ENCODE measurements at regions not wholly inside any gene's neighbourhood (a gene's known extent, or its start where the extent isn't known, plus 50 kb on each side); places are given as distances from the start of the nearest gene placed in this dataset.

DNA sequence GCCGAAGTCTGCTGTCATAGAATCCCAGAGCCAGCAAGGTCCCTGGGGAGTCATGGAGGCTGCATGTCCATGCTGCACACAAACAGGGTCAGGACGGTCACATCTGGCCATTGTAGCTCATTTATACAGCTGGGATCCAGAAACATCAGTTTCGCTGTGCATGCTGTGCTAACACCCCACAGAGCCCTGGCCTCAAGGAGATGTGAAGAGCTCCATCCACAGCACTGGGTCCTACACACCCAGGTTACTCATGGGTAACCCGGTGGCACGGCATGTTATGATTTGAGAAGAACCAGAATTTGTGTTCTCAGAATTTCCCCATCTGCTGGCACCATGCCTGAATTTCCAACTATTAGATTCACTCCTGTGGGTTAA is 146.3 kb upstream of the ARHGAP20 start:
- no peaks in the 10 kb centered on the region for H3K4me1 ChIP-seq (ENCODE audit: control insufficient read depth in 4 of 4, insufficient read depth in 4 of 4, low read length in 3 of 4)
- no peak overlapping the region for H3K9ac ChIP-seq (ENCODE audit: low read depth in 1 of 2, low read length in 2 of 2)
- no peaks in the 10 kb centered on the region for H3K9me3 ChIP-seq (ENCODE audit: control insufficient read depth in 4 of 4, low read length in 3 of 4)
- TF ChIP-seq RXRA (IDR thresholded peaks at IDR 0.05) = no peak
- TF ChIP-seq NR2F2 (IDR thresholded peaks at IDR 0.05) = no peak
- no peak for TF ChIP-seq HNF4G (IDR thresholded peaks at IDR 0.05)
- TF ChIP-seq EGR1 (IDR thresholded peaks at IDR 0.05; ENCODE audit: low read depth in 2 of 2) = no peak
- no peak overlapping the region for H3K4me3 ChIP-seq (ENCODE audit: low read depth in 1 of 3, low read length in 3 of 3)
- 68% methylated on average over 5 of the region's 5 CpGs for WGBS
- no peak for DNase-seq (ENCODE audit: low spot score)
- H3K27me3 ChIP-seq (ENCODE audit: control insufficient read depth in 4 of 4, insufficient read depth in 4 of 4, low read length in 3 of 4) = no peaks in the 10 kb centered on the region
- H3K36me3 ChIP-seq (ENCODE audit: control insufficient read depth in 4 of 4, insufficient read depth in 3 of 4, low read depth in 1 of 4, low read length in 3 of 4) = no peaks in the 10 kb centered on the region
- no peak overlapping the region for H3K27ac ChIP-seq (ENCODE audit: low read depth in 1 of 2, low read length in 2 of 2)

DNA sequence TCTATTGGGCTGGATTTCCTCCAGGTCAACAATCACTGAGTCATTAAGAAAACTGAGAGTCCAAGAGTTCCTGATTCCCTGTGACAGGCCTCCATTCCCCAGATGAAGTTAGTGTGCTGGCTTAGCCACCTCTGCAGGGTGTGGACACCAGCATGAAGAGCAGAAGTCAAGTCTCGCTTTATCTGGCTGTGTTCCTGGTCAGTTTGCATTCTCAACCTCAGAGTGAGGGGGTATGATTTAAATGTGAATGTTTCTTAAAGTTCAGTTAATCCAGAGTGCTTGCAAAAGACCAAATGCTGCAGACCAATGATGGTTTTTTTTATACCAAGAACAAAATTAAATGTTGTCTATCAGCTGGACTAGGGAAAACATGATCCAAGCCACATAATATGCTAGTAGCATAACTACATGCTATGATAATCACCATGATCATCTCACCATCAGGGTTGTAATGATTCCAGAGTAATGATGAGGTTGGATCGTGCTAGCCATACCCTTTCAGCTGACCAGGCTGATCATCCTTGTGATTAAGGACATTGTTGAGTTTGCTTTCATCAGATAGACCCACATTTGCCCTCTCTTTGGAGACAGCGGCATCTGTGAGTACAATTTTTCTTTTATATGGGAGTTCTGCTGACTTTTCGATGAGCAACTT is 145.8 kb upstream of the ARHGAP20 start:
- Histone ChIP-seq H3K9me3 (ENCODE audit: control insufficient read depth in 4 of 4, low read length in 3 of 4) (no peaks in the 10 kb centered on the region), H3K27ac (ENCODE audit: low read depth in 1 of 2, low read length in 2 of 2) (no peak overlapping the region), H3K9ac (ENCODE audit: low read depth in 1 of 2, low read length in 2 of 2) (no peak overlapping the region), H3K27me3 (ENCODE audit: control insufficient read depth in 4 of 4, insufficient read depth in 4 of 4, low read length in 3 of 4) (no peaks in the 10 kb centered on the region), H3K4me1 (ENCODE audit: control insufficient read depth in 4 of 4, insufficient read depth in 4 of 4, low read length in 3 of 4) (no peaks in the 10 kb centered on the region), H3K36me3 (ENCODE audit: control insufficient read depth in 4 of 4, insufficient read depth in 3 of 4, low read depth in 1 of 4, low read length in 3 of 4) (no peaks in the 10 kb centered on the region), H3K4me3 (ENCODE audit: low read depth in 1 of 3, low read length in 3 of 3) (no peak overlapping the region)
- DNase-seq (ENCODE audit: low spot score) = no peak
- WGBS = 87% methylated on average over 4 of the region's 4 CpGs
- TF ChIP-seq YY1 (IDR thresholded peaks at IDR 0.05) (no peak), SP1 (IDR thresholded peaks at IDR 0.05) (no peak), EGR1 (IDR thresholded peaks at IDR 0.05; ENCODE audit: low read depth in 2 of 2) (no peak), TAF1 (conservative IDR thresholded peaks at IDR 0.05) (no peak), FOXA1 (IDR thresholded peaks at IDR 0.05) (no peak), HNF4A (conservative IDR thresholded peaks at IDR 0.05) (no peak), FOXA2 (IDR thresholded peaks at IDR 0.05) (no peak), NR2F2 (IDR thresholded peaks at IDR 0.05) (no peak), GABPA (IDR thresholded peaks at IDR 0.05 in 1 of 2, conservative IDR thresholded peaks at IDR 0.05 in 1 of 2) (no peak), RAD21 (IDR thresholded peaks at IDR 0.05) (no peak), RXRA (IDR thresholded peaks at IDR 0.05) (no peak), HNF4G (IDR thresholded peaks at IDR 0.05) (no peak), JUND (IDR thresholded peaks at IDR 0.05) (no peak)
- TF ChIP-seq, protein P1, sequence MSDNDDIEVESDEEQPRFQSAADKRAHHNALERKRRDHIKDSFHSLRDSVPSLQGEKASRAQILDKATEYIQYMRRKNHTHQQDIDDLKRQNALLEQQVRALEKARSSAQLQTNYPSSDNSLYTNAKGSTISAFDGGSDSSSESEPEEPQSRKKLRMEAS (IDR thresholded peaks at IDR 0.05) = no peak
- TF ChIP-seq, protein P2, sequence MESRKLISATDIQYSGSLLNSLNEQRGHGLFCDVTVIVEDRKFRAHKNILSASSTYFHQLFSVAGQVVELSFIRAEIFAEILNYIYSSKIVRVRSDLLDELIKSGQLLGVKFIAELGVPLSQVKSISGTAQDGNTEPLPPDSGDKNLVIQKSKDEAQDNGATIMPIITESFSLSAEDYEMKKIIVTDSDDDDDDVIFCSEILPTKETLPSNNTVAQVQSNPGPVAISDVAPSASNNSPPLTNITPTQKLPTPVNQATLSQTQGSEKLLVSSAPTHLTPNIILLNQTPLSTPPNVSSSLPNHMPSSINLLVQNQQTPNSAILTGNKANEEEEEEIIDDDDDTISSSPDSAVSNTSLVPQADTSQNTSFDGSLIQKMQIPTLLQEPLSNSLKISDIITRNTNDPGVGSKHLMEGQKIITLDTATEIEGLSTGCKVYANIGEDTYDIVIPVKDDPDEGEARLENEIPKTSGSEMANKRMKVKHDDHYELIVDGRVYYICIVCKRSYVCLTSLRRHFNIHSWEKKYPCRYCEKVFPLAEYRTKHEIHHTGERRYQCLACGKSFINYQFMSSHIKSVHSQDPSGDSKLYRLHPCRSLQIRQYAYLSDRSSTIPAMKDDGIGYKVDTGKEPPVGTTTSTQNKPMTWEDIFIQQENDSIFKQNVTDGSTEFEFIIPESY (IDR thresholded peaks at IDR 0.05) = no peak
- TF ChIP-seq, protein P3, sequence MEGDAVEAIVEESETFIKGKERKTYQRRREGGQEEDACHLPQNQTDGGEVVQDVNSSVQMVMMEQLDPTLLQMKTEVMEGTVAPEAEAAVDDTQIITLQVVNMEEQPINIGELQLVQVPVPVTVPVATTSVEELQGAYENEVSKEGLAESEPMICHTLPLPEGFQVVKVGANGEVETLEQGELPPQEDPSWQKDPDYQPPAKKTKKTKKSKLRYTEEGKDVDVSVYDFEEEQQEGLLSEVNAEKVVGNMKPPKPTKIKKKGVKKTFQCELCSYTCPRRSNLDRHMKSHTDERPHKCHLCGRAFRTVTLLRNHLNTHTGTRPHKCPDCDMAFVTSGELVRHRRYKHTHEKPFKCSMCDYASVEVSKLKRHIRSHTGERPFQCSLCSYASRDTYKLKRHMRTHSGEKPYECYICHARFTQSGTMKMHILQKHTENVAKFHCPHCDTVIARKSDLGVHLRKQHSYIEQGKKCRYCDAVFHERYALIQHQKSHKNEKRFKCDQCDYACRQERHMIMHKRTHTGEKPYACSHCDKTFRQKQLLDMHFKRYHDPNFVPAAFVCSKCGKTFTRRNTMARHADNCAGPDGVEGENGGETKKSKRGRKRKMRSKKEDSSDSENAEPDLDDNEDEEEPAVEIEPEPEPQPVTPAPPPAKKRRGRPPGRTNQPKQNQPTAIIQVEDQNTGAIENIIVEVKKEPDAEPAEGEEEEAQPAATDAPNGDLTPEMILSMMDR (IDR thresholded peaks at IDR 0.05; ENCODE audit: low read depth, low read length, missing input control) = no peak
- TF ChIP-seq, protein P4, sequence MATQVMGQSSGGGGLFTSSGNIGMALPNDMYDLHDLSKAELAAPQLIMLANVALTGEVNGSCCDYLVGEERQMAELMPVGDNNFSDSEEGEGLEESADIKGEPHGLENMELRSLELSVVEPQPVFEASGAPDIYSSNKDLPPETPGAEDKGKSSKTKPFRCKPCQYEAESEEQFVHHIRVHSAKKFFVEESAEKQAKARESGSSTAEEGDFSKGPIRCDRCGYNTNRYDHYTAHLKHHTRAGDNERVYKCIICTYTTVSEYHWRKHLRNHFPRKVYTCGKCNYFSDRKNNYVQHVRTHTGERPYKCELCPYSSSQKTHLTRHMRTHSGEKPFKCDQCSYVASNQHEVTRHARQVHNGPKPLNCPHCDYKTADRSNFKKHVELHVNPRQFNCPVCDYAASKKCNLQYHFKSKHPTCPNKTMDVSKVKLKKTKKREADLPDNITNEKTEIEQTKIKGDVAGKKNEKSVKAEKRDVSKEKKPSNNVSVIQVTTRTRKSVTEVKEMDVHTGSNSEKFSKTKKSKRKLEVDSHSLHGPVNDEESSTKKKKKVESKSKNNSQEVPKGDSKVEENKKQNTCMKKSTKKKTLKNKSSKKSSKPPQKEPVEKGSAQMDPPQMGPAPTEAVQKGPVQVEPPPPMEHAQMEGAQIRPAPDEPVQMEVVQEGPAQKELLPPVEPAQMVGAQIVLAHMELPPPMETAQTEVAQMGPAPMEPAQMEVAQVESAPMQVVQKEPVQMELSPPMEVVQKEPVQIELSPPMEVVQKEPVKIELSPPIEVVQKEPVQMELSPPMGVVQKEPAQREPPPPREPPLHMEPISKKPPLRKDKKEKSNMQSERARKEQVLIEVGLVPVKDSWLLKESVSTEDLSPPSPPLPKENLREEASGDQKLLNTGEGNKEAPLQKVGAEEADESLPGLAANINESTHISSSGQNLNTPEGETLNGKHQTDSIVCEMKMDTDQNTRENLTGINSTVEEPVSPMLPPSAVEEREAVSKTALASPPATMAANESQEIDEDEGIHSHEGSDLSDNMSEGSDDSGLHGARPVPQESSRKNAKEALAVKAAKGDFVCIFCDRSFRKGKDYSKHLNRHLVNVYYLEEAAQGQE (IDR thresholded peaks at IDR 0.05) = no peak
- TF ChIP-seq, protein P5, sequence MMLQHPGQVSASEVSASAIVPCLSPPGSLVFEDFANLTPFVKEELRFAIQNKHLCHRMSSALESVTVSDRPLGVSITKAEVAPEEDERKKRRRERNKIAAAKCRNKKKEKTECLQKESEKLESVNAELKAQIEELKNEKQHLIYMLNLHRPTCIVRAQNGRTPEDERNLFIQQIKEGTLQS (IDR thresholded peaks at IDR 0.05) = no peak
